HG03565 (cell line): ENCODE measurements at regions not wholly inside any gene's neighbourhood (a gene's known extent, or its start where the extent isn't known, plus 50 kb on each side); places are given as distances from the start of the nearest gene placed in this dataset.

Experiments used
- ATAC-seq: cut with Tn5 transposase; IDR thresholded peaks from one replicate; pipeline ENCODE4 v1.9.1; 2021; ENCODE audit warnings: mild to moderate bottlenecking, moderate library complexity; ENCODE audit not compliant: unreplicated experiment

GRCh38 chr13:47539317-47539716 is 461.8 kb downstream of the SUCLA2 start:
- no peak for ATAC-seq

GRCh38 chr13:47523771-47524170 is 477.3 kb downstream of the SUCLA2 start:
- ATAC-seq, result no peak

- ATAC-seq, result no peak
Observed at GRCh38 chr13:47521890-47522487, 479.1 kb downstream of the SUCLA2 start.

GRCh38 chr13:47519626-47520025 is 481.4 kb downstream of the SUCLA2 start:
- ATAC-seq, result no peak

- no peak for ATAC-seq
Observed at GRCh38 chr13:47518530-47518929, 482.5 kb downstream of the SUCLA2 start.

- ATAC-seq, result no peak
Observed at GRCh38 chr13:47511647-47512046, 489.4 kb downstream of the SUCLA2 start.

- ATAC-seq, result no peak
Observed at GRCh38 chr13:47508527-47509228, 492.4 kb downstream of the SUCLA2 start.

- no peak for ATAC-seq
Observed at GRCh38 chr13:47503475-47503874, 497.6 kb downstream of the SUCLA2 start.

- no peak for ATAC-seq
Observed at GRCh38 chr13:47502166-47502565, 498.9 kb downstream of the SUCLA2 start.

GRCh38 chr13:47499358-47500150 is 501.5 kb downstream of the SUCLA2 start:
- ATAC-seq, result no peak

- ATAC-seq, result no peak
Observed at GRCh38 chr13:47484548-47484947, 516.5 kb downstream of the SUCLA2 start.

GRCh38 chr13:47481536-47481935 is 519.5 kb downstream of the SUCLA2 start:
- ATAC-seq, result no peak

GRCh38 chr13:47480951-47481350 is 520.1 kb downstream of the SUCLA2 start:
- ATAC-seq, result no peak

- no peak for ATAC-seq
Observed at GRCh38 chr13:47480121-47480520, 521.0 kb downstream of the SUCLA2 start.

- no peak for ATAC-seq
Observed at GRCh38 chr13:47478985-47479384, 522.1 kb downstream of the SUCLA2 start.

GRCh38 chr13:47475441-47475948 is 525.6 kb downstream of the SUCLA2 start:
- no peak for ATAC-seq

GRCh38 chr13:47474839-47475238 is 526.2 kb downstream of the SUCLA2 start:
- ATAC-seq, result no peak

GRCh38 chr13:47474326-47474725 is 526.7 kb downstream of the SUCLA2 start:
- no peak for ATAC-seq

GRCh38 chr13:47472516-47472915 is 528.6 kb downstream of the SUCLA2 start:
- ATAC-seq, result no peak

- no peak for ATAC-seq
Observed at GRCh38 chr13:47463726-47464125, 537.3 kb downstream of the SUCLA2 start.

GRCh38 chr13:47463002-47463401 is 538.1 kb downstream of the SUCLA2 start:
- ATAC-seq, result no peak

GRCh38 chr13:47461816-47462215 is 539.3 kb downstream of the SUCLA2 start:
- no peak for ATAC-seq
